NCI-H1436 (cell line): ENCODE measurements at regions not wholly inside any gene's neighbourhood (a gene's known extent, or its start where the extent isn't known, plus 50 kb on each side); places are given as distances from the start of the nearest gene placed in this dataset.

Experiments used
- DNase-seq: peaks from one replicate; lab custom pipeline; 2025; lab: John Stamatoyannopoulos, UW

GRCh38 chr1:30405631-30406212 lies 317.7 kb downstream of the MATN1 start:
- DNase-seq, result no peak

GRCh38 chr1:30405081-30405480 lies 318.3 kb downstream of the MATN1 start:
- DNase-seq, result no peak

DNA sequence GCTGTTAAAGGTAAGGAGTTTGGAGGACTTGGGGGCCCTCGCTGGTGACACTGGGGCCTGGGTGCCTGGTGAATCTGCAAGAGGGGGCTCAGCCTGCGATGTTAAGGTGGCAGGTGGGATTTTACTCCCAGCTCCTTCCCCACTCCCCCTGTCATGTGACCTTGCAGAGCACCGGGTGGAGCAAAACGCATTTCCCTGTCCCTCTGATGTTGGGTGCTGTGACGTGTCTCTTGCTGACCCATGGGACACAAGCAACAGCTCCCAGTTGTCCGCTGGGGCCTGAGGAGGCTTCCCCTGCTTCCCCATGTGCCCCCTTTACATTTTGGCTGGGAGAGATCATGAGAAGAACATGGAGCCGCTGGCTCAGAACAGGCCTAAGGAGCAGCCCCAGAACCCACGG lies 319.0 kb downstream of the MATN1 start:
- no peak for DNase-seq

DNA sequence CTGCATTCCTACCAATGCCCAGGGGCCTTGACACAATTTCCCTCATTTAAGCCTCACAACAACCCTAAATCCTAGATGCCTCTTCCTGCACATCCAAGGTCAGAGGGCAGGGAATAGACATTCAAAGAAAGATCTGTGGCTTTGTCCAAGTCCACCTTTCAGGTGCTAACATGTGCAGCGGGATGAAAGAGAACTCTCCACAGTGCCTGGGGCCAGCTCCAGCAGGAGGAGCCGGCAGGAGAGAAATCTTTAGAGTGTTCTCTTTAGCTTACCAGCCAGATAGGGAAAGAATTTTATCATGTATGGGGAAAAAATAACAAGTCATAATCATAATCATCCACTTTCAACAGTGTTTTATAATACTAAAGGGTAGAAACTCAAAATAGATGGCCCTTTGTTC lies 319.7 kb downstream of the MATN1 start:
- no peak for DNase-seq

- no peak for DNase-seq
Measured at GRCh38 chr1:30403061-30403645, 320.2 kb downstream of the MATN1 start.

DNA sequence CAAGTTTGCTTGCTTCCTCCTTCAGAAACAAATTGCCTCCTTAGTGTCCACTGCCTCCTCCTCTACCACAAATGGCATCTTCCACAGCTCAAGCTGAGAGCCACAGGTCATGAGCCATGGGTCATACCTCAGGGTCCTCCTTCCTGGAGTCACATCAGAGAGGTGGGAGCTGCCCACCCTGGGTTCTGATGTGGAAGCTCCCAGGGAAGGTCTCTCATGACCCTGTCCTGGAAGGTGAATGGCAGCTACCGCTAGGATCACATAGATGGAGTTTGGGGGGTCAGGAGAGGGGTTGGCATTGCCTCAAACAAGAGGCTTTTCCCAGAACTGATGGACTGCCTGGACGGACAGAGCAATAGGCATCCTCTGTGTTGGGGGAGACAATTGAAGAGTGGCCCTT lies 321.4 kb downstream of the MATN1 start:
- no peak for DNase-seq

GRCh38 chr1:30400507-30400906 lies 322.9 kb downstream of the MATN1 start:
- no peak for DNase-seq

DNA sequence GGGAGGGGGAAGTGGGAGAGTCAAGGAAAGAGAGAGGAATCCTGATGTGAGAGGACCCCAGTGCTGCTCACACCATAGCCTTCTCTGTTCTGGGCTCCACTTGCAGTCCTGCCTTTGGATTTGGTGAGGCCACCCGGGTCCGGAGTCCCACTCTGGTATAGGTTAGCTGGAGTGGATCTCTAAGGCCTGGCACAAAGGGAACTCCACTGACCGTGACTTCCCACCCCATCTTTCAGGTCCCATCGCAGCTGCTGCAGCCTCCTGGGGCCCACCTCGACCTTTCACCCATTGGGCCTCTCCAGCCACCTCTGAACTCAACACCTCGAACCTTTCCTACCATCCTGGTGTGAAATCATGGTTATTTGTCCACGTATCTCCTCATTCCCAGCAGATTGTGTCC lies 324.4 kb downstream of the MATN1 start:
- no peak for DNase-seq

DNA sequence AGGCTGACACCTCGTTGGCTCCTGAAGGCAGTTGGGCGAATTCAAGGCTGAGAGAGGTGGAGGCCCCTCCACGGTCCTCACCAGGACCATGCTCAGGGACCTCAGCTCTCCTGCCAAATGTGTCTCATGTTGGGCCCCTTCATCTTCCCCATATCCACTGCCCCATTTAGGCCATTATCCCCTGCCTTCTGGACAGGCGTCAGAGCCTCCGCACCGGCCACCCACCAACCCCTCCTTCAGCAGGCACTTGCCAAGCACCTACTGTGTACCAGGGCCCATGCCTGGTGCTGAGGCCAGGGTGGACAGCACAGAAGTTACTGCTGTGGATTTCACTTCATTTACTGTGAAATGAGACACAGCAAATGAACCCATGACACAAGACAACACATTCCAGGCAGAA lies 325.8 kb downstream of the MATN1 start:
- no peak for DNase-seq

DNA sequence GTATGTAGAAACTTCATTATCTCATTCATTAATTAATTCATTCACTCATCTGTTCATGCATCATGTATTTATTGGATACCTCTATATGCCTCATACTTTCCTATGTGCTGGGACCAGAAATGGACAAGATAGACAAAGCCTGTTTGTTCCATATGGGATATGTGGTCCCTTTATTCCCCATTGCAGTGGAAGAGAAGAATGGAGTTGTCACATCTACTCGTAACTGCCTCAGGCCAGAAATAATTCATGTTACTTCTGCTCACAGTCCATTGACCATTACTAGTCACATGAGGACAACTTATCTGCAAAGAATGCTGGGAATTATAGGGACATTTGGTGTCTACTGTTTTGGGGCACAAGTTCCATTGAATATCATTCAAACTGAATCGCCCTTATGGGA lies 327.8 kb downstream of the MATN1 start:
- DNase-seq, result no peak

DNA sequence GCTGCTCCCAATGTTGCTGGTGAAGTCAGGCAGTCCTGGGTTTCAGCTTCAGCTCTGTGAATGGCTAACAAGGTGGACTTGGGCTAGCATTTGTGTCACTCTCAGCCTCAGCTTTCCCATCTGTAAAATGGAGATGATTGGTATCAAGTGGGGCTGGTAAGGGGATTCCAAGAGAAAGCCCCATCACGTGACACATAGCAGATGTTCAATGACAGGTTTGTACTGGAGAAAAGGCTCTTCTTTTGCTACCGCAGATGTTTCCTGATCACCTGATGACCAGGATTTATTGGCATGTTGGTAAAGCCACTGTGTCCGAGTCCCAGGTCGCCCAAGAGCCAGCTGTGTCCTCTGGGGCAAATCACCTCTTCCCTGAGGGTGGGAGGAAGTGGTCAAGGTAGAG lies 335.0 kb downstream of the MATN1 start:
- no peak for DNase-seq

DNA sequence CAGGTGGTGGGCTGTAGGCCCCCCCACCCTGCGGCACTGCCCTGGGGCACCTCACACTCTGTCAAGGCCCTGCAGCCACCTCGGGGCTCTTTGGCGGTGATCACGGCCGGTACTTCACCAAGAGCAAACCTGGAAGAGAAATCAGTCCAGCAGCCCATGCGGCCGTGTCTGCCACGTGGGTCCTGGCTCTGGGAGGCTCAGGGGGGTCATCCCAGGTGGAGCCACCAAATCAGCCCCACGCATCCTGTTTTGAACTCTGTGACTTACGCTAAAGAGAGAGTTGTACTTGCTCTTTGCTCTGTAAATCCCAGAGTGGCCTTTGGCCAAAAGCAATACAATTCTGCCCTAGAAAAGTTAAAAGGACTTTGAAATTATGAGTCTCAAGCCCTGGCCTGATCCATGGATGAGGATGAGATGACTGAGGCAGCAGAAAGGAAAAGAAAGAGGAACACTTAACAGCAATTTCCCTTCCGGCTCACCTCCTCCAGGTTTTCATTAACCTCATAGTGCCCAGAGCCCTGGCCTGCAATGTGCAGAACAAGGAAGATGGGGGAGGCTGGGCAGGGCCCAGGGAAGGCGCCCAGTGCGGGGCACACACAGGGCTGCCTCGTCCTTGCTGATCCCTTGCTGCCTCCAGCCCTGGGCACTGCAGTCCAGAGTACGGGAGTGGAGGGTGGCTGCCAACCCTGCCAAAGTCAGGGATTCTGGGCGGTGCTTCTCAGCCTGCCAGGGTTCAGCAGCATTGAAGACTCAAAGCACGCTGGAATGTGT lies 337.0 kb downstream of the MATN1 start:
- DNase-seq, result no peak

DNA sequence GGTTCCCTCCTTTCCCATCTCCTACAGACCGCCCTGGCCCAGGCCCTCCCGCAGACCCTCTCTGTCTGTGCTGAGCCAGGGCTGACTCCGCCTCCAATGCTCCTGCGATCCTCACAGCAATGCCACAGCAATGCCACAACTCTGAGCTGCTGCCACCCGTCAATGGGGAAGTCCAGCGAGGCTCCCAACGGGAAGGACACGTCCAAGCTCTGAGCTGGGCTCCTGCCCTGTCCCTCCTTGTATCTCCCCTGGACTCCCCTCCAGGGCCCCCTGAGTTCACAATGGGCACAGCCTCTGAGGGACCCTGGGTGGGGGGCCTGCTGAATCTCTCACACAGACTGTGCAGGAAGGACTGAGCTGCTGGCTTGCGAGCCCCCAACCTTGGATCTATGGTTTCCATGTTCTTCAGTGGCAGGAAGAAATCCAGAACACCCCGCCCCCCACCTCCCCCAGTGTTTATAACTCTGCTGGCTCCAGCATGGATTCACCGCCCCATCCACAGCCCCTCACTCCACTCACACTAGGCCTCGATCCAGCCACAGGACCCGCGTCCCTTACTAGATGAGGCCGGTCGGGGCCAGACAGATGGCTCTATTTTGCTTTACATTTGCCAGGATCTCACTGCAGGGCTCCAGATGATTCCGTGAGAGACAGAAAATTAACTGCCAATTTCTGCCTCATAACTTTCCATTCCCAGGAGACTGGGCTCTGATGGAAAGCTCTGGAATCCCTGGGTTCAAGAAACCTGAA lies 338.0 kb downstream of the MATN1 start:
- no peak for DNase-seq

DNA sequence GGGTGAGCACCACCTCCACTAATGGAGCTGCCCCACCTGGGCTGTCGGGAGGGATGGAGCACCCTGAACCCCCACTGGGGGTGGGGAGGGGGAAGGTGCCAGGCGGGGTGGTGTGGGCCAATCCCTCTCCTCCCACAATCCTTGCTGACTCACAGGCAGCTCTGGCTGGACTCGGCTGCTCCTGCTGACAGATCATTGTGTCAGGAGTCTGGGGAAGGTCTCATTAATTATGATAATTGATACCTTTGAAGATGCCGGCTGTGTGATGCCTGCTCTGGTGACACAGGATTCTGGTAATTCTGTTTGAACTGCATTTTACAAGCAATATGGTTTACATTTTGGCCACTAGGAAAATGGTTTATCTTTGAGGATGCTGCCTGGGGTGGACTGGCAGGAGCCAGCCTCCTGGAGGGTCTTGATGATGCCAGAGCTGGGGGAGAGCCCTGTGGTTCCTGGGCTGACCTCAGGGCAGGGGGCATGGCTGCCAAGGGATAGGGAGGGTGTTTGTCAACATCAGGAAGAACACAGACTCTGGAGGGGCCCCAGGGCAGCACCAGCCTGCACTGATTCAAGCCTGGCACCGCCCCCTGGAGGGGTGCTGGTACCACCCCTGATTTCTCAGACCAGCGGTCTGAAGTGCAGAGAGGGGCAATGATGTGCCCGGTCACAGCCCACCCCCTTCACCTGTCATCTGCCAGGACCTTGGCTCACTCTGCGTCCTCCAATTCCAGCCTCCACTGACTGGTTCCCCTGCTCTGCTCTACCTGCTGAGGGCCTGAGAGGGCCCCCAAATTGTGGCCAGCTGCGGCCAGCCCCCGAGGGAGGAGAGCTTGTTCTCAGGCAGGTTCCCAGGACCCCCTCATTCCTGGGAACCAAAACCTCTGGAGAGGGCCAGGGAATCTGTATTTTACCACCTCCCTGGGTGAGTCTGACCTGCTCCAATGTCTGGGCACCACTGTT lies 338.8 kb downstream of the MATN1 start:
- DNase-seq, result no peak

DNA sequence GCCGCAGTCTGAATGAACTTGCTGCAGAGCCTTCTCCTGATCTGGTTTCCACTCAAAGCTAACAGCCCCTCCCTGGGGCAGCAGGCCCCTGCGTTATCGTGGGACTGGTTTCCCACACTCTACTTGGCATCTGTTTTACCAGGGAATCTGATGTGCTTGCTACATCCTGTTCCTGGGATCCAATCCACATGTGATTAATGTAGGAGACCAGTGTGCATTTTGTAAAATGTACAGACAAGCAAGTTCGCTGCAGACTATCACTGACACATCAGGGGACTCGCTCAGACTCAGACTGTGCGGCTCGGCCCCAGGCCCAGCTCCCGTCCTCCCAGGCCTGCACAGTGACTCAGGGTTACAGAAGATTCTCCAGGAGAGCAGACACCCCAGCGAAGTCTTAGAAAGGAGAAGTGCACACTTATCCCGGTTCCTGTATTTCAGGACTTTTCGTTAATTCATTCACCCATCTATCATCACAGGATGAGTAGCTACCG lies 340.1 kb downstream of the MATN1 start:
- DNase-seq, result no peak

DNA sequence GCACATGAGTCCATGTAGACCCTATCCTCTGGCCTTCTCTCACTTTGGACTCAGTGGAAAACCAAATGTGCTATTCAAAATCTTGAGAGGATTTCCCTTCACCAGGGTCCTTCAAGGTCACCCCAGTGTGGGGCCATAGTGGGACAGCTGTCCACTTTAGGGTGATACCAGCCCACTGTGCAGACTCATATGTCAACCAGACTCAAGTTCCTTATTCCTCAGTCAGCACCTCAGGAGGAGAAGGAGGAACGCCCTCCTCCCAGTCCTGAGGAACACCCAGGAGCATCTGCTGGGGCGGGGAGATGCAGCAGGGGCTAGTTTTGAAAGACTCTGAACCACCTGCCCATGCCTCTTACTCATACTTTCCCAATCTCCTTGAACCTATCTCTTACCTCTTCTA lies 340.9 kb downstream of the MATN1 start:
- no peak for DNase-seq

- DNase-seq, result no peak
Measured at GRCh38 chr1:30381671-30382365, 341.6 kb downstream of the MATN1 start.

DNA sequence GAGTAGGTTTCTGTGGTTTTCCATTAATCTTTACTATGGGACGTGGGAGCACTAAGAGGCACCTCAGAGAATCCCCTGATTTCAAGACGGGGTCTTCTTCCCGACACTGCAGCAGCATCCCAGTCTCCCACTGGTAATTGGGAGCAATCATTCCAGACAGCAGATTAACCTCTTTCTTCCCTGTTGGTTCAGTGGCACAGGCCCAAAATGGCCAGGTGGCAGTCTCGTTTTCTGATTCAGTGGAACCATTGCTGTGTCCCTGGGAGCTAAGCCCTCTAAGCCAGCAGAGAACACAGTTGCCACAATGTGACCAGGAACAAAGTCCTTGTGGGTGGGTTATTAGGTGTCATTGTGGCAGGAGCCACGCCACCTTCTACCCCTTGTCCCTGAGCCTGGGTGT lies 342.1 kb downstream of the MATN1 start:
- DNase-seq, result no peak

DNA sequence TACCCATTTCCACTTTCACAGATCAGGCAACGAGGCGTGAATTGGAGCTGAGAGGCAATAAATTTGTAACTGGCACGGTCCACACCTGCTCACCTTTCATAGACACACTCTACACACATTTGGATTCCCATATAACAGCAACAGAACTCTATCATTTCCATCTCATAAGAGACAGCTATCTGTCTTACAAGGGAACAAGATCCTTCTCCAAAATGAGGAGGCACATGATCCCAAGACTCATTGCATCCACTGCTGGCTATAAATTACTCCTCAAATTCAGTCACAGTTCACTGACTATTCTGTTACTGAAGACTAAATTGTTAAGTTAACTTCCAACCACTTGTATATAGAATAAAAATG lies 342.8 kb downstream of the MATN1 start:
- no peak for DNase-seq

DNA sequence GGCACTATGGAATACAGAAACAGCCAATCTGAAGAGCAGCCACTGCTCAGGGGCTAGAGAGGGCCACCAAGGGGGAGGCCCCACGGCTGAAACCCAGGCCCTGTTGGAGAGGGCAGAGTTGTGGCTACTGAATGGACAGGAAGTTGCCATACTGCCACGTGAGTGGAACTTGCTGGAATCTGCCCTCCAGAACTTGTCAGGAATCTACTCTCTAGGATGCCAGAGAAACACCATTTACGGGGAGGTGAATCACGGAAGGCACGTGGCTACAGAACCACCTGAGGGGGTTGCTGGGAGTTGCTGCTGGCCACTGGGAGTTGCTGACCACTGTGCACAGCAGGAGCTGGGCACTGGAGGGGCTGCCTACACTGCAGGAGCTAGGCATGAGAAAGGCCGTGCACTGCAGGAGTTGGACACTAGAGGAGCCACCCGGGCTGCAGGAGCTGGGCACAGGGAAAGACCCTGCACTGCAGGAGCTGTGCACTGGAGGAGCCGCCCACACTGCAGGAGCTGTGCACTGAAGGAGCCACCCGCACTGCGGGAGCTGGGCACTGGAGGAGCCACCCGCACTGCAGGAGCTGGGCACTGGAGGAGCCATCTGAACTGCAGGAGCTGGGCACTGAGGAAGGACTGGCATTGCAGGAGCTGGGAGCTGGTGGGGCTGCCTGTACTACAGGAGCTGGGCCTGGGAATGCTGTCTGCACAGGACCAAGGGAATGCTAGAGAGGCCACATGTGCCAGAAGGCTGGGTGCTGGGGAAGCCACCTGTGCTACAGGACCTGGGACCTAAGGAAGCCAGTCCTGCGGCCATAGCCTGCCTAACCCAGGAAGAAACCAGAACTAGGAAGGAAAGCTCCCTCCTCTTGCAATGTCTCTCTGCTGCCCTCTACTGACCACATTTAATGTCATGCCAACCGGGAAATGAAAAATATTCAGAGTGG lies 343.4 kb downstream of the MATN1 start:
- DNase-seq, result peak; percentile 77
